Fibroblast of gingiva (primary cell): ENCODE measurements at regions not wholly inside any gene's neighbourhood (a gene's known extent, or its start where the extent isn't known, plus 50 kb on each side); places are given as distances from the start of the nearest gene placed in this dataset.

Source experiments
- DNase-seq: peaks from one replicate; pipeline ENCODE4 v3.0.0-alpha.2; 2011; ENCODE audit warnings: low read depth

GRCh38 chr10:92792661-92793060 lies 55.7 kb upstream of the EXOC6 start:
- DNase-seq, result no peak
